HG03045 (cell line): ENCODE measurements at regions not wholly inside any gene's neighbourhood (a gene's known extent, or its start where the extent isn't known, plus 50 kb on each side); places are given as distances from the start of the nearest gene placed in this dataset.

Source experiments
- ATAC-seq: cut with Tn5 transposase; IDR thresholded peaks from one replicate; pipeline ENCODE4 v1.9.1; 2021; ENCODE audit warnings: mild to moderate bottlenecking, moderate library complexity; ENCODE audit not compliant: unreplicated experiment

DNA sequence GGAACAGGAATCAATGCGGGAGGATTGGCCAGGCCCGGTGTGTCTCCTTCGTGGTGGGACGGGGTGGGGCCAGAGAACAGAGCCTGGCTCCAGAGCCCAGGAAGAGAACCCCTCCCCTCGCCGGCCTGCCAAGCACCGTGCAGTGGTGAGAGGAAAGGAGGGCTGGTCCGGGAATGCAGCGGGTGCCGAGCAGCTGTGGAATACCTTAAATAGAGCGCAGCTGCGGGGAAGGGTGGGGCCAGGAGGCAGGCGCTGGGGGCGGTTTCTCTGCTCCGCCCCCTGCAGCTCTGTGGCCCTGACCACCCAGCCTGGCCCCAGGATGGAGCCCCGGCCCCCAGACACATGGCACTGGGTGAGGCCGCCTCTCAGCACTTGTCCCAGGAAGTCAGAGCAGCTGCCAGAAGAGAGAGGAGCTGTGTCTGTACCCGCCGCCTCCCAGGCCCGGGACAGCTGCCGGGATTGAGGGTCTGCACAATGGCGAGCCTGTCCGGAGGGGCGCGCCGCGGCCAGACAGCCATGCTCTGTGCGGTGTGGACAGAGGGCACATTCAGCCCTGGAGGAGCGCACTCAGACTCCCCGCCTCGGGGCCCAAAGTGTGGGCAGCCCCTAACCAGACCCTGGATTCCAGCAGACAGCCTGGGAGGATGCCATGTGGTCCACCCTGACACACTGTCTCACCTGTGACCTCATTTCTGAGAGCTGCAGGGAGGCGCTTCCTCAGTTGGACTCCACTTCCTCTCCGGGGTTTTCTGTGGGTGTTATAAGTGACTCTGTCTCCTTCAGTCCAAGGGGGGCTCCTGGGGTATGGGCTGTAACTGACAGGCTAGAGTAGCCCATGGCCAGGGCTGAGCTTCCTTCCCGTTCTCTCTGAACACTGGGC is 268.8 kb downstream of the SEC14L1 start:
- no peak for ATAC-seq

DNA sequence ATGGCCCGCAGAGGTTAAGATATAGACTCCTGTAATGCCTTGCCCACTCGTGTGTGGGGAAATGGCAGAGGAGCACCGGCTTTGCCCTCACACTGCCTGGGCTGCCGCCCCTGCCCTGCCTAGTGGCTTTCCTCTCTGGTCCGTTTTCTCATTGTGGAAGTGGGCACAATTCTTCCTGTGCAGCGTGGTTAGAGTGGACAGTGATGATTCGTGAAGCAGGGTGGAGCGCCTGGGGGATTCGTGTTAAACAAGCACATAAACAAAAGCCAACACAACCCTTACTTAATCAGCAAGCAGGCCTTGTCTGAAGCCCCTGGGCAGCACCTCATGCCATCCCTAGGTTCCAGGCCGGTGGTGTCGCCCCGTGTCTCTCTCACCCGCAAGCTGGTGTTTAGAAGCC is 269.7 kb downstream of the SEC14L1 start:
- no peak for ATAC-seq

- no peak for ATAC-seq
These were observed 274.1 kb downstream of the SEC14L1 start for GRCh38 chr17:77414811-77415400.

DNA sequence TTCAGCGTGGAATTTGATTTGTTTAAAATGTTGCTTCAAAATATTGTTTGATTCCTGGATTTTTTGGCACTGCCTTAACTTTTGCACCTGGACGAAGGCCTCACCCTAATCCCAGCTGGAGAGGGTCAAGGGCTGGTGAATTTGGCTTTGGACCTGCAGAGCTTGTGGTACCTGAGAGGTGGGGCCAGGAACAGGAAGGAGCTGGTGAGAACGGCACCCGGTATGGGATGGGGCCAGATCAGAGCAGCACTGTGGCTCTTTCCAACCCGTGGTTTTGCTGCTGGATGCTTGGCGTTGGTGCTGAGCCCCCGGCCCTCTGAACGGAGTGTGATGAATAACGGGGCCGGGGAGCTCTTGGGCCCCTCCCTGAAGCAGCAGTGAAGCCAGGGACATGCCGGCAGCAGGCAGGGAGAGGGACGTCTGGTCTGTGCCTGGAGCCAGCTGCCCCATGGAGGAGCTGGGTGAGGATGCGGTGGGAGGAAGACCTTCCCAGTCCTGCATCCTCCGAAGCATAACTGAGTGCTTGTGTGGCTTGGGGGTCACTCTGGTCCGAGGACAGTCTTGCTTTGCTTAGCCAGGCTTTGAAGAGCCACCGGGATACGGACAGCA is 275.4 kb downstream of the SEC14L1 start:
- no peak for ATAC-seq

- no peak for ATAC-seq
These were observed 276.8 kb downstream of the SEC14L1 start for GRCh38 chr17:77417575-77417974.

- no peak for ATAC-seq
These were observed 277.8 kb downstream of the SEC14L1 start for GRCh38 chr17:77418609-77419008.

- no peak for ATAC-seq
These were observed 278.3 kb downstream of the SEC14L1 start for GRCh38 chr17:77419095-77419494.

DNA sequence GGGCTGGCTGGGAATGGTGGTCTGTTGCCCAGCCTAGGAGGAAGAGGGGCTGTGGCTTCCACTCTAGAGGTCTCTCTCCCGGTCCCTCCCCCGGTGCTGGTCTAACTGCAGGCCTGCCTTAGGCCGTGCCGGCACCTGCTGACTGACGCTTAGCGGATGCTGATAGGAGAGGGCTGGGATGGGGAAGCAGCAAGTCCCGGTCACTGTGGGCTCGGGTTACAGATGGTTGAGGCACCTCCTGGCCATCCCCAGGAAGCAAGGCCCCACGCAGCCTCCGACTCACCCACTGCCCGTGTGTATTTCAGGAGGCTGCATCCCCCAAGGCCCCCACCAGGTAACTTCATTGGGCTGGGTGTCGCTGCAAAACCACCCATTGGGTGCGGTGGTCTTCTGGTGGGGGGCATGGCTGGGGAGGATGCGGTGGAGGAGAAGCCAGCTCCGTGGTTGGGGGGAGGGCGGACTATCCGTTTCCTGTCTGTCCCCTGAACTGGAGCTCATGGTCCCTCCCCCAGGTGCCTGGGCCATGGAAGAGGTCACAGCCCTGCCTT is 278.9 kb downstream of the SEC14L1 start:
- ATAC-seq = no peak

GRCh38 chr17:77420095-77420803 is 279.5 kb downstream of the SEC14L1 start:
- no peak for ATAC-seq

DNA sequence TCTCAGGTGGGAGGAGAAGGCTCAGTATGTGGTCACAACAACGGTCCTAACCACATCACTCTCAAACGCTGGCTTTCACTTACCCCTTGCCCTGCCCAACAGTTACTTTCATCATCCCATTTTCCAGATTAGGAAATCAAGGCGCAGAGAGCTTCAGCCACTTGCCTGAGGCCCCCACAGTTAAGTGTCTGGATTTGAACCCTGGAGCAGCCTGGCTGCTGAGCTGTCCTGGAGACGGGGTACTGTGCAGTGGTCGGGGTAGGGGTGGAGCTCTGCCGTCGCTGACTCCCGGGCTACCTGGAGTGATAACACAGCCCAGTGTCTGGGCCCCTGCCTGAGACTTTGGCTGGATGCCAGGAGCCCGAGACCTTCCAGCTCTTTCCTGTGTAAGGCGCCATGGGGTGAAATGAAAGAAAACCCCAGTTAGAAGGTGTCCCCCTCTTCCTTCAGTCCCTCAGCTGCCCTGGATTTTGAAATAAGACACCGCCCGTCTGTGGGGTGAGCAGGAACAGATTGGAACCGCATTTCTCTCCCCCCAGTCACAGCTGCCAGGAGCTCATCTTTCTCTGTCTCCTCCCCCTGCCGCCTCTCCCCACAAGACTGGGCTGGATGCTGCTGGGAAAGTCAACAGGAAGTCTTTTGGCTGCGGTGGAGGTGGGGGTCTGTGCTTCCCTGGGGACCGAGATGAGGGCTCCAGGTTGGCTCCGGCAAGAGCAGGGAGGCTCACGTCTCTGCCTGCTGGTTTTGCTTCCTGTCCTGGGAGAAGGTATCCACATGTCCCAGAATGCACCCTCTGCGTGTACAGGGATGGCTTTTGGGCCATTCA is 280.2 kb downstream of the SEC14L1 start:
- no peak for ATAC-seq

DNA sequence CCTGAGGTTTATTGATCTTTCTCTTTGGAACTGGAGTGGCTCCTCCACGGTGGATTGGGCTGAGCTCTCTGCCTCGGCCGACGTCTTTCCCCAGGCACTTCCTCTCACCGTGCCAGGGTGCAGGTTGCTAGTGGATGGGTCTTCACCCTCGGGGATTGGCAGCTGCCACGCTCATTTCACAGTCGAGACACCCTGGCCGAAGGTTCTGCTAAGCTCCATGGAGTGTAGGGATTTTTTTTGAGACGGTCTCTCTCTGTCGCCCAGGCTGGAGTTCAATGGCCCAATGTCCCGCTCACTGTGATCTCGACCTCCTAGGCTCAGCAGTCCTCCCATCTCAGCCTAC is 280.8 kb downstream of the SEC14L1 start:
- no peak for ATAC-seq

DNA sequence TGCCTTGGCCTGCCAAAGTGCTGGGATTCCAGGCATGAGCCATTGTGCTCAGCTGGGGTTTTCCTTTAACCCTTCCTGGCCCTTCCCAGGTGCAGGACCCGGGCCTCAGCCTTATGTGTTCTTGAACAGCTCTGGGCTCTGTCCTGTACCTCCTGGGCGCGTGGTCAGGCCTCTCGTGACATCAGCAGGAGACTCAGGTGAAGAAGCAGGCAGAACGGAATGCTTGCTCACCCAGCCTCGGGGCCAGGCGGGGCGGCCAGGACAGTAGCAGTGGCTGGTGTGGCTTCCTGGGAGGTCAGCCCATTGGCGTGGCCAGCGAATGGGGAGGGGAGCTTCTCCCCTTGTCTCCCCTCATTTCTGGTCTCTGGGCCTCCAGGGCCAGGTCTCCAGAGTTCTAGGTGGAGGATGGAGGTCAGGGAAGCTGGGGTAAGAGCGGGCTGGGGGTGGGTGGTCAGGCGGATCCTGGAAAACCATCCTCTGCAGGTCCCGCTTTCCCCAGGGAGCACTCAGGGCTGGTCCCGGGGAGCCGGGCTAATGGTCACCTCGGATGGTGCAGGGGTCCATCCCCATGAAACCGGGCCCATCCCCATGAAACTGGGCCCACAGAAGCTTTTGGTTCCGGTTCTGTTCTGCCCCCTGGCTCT is 281.5 kb downstream of the SEC14L1 start:
- no peak for ATAC-seq

GRCh38 chr17:77422748-77423113 is 282.0 kb downstream of the SEC14L1 start:
- ATAC-seq = no peak

DNA sequence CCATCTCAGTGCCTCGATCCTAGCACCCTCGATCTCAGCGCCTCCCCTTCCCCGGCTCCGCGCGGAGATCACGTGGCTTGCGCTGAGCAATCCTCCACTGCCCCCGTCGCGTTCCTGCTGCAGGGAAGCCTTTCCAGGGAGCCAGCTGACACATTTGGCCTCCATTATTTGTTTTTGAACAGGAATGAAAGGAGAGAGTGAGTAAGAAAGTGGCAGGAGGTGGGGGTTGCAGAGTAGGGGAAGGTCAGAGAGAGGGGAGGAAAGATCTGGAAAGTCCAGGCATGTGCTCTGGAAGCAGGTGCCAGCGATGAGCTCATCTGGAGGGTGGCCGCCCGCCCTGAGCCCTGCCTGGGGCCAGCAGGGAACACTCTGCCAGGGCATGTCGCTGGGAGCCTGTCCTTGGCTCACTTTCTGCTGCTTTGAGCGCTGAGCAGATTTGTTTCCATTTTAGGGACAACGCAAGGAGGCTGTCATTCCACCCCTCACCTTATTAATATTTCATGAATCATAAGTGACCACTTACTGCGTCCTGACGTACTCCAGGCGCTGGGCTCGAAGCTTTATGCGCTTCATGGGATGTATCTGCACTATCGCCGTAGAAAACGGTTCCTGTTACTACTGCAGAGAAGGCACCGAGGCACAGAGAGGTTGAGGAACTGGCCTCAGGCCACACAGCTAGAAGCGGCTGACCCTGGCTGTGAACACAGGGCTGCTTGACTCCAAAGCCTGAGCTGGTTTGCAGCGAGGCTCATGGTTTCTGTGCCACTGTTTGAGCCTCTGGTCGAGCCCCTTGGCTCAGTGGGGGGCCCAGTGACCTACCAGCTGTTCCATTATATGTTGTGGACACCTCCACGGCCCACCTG is 283.1 kb downstream of the SEC14L1 start:
- ATAC-seq = no peak

GRCh38 chr17:77424585-77425344 is 284.0 kb downstream of the SEC14L1 start:
- ATAC-seq = no peak

GRCh38 chr17:77425348-77425747 is 284.6 kb downstream of the SEC14L1 start:
- no peak for ATAC-seq

- no peak for ATAC-seq
These were observed 285.2 kb downstream of the SEC14L1 start for GRCh38 chr17:77425791-77426641.
